Stimulated activated CD4-positive, alpha-beta T cell treated with anti-CD3 and anti-CD28 coated beads, Interleukin-15, amount 100 ng/mL, for 24 hours (primary cell): ENCODE measurements at regions not wholly inside any gene's neighbourhood (a gene's known extent, or its start where the extent isn't known, plus 50 kb on each side); places are given as distances from the start of the nearest gene placed in this dataset.
A peak's percentile ranks its signal among the peaks of the same experiment; 100 is the strongest.

Experiments
- DNase-seq: peaks from one replicate; pipeline ENCODE4 v3.0.0-alpha.2; 2020

- DNase-seq: peak; percentile 55
Observed at GRCh38 chr1:194289569-194290266, 1103.3 kb upstream of the B3GALT2 start.

- no peak for DNase-seq
Observed at GRCh38 chr1:194288238-194288637, 1101.8 kb upstream of the B3GALT2 start.

DNA sequence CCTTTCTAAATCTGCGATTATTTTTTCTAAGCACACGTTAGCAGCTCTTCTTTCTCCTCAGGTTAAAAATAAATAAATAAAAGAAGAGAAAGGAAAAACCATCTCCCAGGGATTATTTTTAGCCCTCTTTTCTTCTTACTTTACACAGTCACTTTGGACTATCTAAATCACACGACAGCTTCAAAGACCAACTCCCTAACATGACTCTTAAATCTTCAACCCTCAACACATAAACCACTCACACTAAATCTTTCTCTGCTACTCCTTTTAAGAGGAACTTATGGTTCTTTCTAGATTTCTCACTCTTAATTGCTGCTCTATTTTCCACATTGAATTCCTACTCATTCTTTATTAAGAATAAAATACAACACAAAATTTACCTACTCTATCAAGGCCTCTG lies 1095.0 kb upstream of the B3GALT2 start:
- DNase-seq: no peak

DNA sequence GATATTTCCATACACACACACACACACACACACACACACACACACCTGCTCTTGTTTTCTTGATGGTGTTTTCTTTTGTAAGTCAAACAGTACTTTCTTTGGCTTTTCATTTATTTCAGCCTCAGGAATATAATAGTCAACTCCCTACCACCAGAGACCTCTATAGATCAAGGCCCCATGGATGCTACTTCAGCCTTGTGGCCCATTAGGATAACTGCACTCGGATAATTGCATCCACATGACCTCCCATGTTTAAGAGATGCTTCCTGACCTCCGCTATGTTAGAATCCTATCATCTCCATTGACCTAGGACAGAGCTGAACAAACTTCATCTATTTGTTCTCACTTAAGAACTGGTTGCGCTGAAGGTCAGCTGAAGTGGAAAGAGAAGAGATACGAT lies 1094.0 kb upstream of the B3GALT2 start:
- DNase-seq: no peak

GRCh38 chr1:194279975-194280374 lies 1093.6 kb upstream of the B3GALT2 start:
- DNase-seq: no peak

DNA sequence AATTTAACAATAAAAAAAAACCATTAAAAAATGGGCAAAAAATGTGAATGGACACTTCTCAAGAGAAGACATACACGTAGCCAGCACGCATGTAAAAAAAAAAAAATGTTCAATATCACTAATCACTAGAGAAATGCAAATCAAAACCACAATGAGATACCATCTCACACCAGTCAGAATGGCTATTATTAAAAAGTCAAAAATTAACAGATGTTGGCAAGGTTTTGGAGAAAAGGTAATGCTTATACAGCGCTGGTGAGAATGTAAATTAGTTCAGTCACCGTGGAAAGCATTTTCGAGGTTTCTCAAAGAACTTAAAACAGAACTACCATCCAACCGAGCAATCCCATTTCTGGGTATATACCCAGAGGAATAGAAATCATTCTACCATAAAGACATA lies 1091.5 kb upstream of the B3GALT2 start:
- no peak for DNase-seq

DNA sequence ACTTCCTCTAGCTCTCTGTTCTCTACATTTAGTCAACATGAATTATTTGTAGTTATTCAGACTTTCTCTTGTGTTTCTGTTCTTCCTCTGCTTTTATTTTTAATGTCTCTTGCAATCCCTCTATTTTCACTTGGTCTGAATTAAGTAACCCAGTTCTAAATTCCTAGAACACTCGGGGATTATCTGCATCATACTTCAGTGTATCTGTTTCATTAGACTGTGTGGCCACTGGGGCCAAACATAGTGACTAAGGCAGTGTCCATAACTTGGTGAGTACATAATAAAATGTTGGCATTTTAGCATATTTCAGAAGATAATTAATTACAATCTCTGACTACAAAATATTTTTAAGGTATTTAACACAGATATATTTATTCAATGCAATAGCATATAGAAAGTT lies 1087.2 kb upstream of the B3GALT2 start:
- DNase-seq: no peak

DNA sequence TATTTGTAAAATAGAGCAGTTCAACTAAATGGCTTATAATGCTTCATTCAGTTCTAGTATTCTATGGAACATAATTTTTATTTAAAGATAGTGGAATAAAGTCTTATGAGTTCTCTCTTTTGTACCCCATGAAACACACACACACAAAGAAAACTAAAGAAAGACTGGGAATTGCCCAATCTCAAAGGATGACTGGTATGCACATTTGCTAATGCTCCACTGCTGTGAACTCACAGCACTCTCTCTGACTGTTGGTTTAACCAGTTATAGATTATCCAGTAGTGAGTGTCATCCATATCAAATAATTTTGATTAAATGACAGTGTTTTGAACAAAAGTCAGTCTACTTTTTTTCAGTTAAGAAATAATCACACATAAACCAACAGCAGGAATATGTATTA lies 1082.4 kb upstream of the B3GALT2 start:
- no peak for DNase-seq

DNA sequence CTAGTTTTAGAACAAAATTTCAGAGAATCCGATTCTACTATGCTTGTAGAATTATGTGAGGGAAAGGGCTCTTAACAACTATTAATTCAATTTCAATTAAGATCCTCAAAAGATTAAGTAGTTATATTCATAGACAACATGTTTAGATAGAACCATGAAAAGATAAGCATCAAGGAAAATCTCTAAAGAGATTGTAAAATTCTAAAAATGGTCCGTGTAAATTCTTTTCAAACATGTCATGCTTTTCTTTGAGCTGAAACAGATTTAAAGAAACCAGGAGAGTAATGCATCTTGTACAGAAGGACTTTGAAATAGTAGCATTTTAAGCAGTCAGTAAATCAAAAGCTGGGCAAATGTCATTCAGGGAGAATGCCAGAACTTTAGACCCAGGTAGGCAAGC lies 1080.6 kb upstream of the B3GALT2 start:
- no peak for DNase-seq

DNA sequence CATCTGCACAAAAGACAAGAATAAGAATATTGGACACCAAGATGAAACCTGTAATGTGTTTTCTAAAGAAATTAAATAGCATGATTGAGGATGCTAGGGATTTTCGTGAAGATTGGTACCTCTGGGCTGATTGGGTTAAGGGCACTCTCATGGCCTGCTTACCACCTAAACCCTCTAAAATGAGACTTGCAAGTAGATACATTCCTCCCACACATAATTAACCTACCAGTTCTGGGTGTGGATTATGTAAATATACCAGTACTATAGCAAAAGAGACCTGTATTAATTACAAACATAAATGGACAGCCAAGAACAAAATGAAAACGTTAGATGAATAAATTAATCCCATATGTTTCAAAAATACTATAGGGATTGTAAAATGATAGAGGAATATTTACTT lies 1069.6 kb upstream of the B3GALT2 start:
- no peak for DNase-seq

- no peak for DNase-seq
Observed at GRCh38 chr1:194252199-194252598, 1065.8 kb upstream of the B3GALT2 start.

DNA sequence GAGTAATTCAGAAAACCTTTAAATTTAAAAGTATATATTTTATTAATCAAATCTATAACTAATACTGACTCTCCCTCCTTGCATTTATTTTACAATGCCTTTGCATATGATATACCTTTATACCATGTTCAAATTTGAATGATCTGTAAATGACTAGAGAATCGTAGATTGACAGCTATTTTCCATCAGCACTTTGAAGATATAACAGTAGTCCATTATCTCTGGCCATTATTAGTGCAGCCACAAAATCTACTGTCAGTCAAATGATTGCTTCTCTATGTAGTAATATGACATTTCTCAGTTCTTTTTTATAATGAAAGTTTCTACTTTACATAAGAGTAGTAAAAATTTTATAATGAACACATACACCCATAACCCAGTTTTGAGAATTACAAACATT lies 1054.8 kb upstream of the B3GALT2 start:
- DNase-seq: no peak

DNA sequence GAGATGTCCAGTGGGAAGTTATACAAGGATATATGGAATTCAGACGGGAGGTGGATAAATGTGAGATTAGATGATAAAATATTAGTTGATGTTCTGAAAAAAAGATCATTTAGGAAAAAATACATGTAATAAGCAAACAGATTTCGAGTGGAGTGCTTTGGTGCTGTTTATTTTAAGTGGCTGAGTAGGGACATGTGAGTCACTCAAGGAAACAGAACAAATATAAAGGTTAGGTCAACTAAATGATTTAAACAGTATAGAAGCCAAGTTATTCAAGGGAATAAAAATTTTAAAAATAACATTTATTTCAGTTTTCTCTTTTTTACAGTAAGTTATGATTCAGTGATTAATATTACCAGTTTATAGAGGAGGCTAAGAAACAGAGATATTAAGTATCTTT lies 1046.7 kb upstream of the B3GALT2 start:
- DNase-seq: no peak

DNA sequence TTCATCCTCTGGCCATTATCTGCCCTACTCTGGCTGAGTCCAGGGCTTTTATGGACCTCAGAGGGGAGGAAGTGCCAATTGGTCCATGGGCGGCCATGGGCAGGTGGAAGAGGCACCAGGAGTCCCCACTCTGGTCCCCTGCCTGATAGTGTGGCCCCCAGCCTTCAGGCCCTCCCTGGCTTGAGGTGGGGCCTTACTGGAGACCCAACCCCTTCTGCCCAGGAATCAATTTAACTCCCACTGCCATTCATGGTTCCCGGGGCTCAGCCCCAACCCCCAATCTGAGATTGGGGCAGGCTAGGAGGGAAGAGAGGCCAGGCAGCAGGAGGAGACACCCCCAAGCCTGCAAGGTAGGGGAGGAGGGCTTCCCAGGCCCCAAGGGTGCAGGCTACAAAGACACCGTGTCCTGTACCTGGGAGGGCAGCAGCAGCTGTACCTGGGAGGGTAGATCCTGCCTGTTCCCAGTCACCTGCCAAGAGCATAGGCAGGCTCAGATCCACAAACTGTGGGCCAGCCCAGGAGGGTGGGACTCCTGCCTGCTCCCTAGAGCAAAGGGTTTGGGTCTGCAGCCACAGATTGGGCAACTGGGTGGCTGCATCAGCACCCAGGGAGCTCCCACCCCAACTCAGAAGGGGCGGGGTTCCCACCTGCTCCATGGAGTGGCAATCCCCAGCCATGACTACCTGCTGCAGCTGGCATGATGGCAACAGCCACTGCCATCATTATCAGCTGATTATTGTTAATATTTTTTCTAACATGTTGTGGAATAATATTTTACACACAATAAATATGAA lies 1044.1 kb upstream of the B3GALT2 start:
- DNase-seq: no peak

DNA sequence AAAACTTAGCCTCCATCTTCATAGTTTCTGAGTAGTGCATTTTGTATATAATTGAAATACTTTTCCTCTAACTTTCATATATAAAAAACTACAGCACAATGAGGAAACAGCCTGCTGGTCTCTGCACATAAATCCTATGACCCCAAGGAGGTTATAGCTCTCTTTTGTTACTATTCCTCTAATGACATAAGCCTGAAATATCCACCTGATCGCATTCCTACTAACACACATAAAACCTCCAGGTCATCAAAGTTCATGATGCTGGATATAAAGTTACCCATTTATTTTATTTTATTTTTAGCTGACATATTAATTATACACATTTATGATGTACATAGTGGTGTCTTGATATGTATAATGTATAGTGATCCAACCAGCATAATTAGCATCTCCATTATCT lies 1042.0 kb upstream of the B3GALT2 start:
- no peak for DNase-seq

- no peak for DNase-seq
Observed at GRCh38 chr1:194227161-194227560, 1040.7 kb upstream of the B3GALT2 start.

GRCh38 chr1:194225821-194226220 lies 1039.4 kb upstream of the B3GALT2 start:
- no peak for DNase-seq

GRCh38 chr1:194223596-194223995 lies 1037.2 kb upstream of the B3GALT2 start:
- no peak for DNase-seq

GRCh38 chr1:194215448-194215847 lies 1029.0 kb upstream of the B3GALT2 start:
- no peak for DNase-seq

- DNase-seq: no peak
Observed at GRCh38 chr1:194214735-194215134, 1028.3 kb upstream of the B3GALT2 start.

DNA sequence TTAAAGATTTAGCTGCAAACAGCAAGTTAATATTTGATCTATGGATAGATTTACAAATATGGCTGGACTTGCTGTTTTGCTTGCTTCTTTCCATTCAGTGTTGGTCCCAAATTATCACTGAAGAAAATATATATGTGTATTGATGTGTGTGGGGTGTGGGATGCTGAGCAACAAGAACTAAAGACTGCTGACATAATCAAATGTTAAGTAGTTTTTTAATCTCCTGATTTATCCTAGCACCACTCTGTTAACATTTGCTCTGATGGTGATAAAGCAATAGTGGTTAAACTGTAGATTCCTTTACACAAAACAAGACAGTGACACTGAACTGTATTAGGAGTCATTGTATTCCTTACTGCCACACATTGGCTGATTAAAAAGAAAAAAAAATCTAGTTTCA lies 1023.5 kb upstream of the B3GALT2 start:
- DNase-seq: no peak

- no peak for DNase-seq
Observed at GRCh38 chr1:194208674-194209073, 1022.3 kb upstream of the B3GALT2 start.

GRCh38 chr1:194196562-194196961 lies 1010.1 kb upstream of the B3GALT2 start:
- no peak for DNase-seq

- no peak for DNase-seq
Observed at GRCh38 chr1:194194724-194195123, 1008.3 kb upstream of the B3GALT2 start.

GRCh38 chr1:194184974-194185373 lies 998.6 kb upstream of the B3GALT2 start:
- no peak for DNase-seq
